AG04450 (cell line): ENCODE measurements at regions not wholly inside any gene's neighbourhood (a gene's known extent, or its start where the extent isn't known, plus 50 kb on each side); places are given as distances from the start of the nearest gene placed in this dataset.

Source experiments
- CTCF ChIA-PET: fragments of 300-600, 350-600 bp; formaldehyde crosslinking; extraction: SDS; loops from one replicate; lab custom pipeline; 2022; ENCODE audit warnings: antibody characterized with exemption, inconsistent platforms; lab: Charles Lee
- POLR2A ChIA-PET: fragments of 350-600 bp; formaldehyde crosslinking; extraction: SDS; loops from one replicate; lab custom pipeline; 2021; ENCODE audit warnings: antibody characterized with exemption, inconsistent platforms; lab: Yijun Ruan, JAX
- DNase-seq: peaks from one replicate; pipeline ENCODE4 v3.0.0-alpha.2; 2011; ENCODE audit warnings: low read depth, low spot score
- H3K27ac ChIP-seq: one replicate; pipeline ENCODE4 v1.5.1; 2012; ENCODE audit warnings: low read depth, low read length, control low read depth
- H3K27me3 ChIP-seq: one replicate; pipeline ENCODE4 v1.6.0; 2012; ENCODE audit warnings: low read length; ENCODE audit not compliant: control insufficient read depth, insufficient read depth
- H3K4me3 ChIP-seq: 2 replicates; pipeline ENCODE4 v1.5.1; 2011; ENCODE audit warnings: mild to moderate bottlenecking, low read depth, low read length, control low read depth
- H3K9me3 ChIP-seq: 2 replicates; pipeline ENCODE4 v1.5.1; 2012; ENCODE audit warnings: low read length; ENCODE audit not compliant: control insufficient read depth, insufficient read depth
- CTCF ChIP-seq: IDR thresholded peaks from 2 replicates; pipeline ENCODE4 v1.5.1; 2011; ENCODE audit warnings: low read depth, low read length, control low read depth, inconsistent platforms

- Histone ChIP-seq H3K9me3 (peaks cover 20% of the 10 kb centered on the region), H3K4me3 (no peak overlapping the region), H3K27me3 (no peaks in the 10 kb centered on the region), H3K27ac (no peak overlapping the region)
- TF ChIP-seq CTCF, result 0 out of 2 replicates have a peak, but pooled peaks have one; percentile 5
- DNase-seq, result no peak
- ChIA-PET CTCF (no interaction called here), POLR2A (no interaction called here)
Observed at GRCh38 chr10:111207500-111207899, 130.7 kb downstream of the ADRA2A start.

- Histone ChIP-seq H3K27ac (no peak overlapping the region), H3K9me3 (peaks cover 17% of the 10 kb centered on the region), H3K4me3 (no peak overlapping the region), H3K27me3 (no peaks in the 10 kb centered on the region)
- no peak for TF ChIP-seq CTCF
- CTCF ChIA-PET, result no interaction called here
- POLR2A ChIA-PET, result no interaction called here
- DNase-seq, result no peak
Observed at GRCh38 chr10:111208951-111209350, 132.1 kb downstream of the ADRA2A start.

GRCh38 chr10:111209692-111210091, 132.9 kb downstream of the ADRA2A start:
- ChIA-PET CTCF (no interaction called here), POLR2A (no interaction called here)
- Histone ChIP-seq H3K27me3 (no peaks in the 10 kb centered on the region), H3K9me3 (peaks cover 17% of the 10 kb centered on the region), H3K4me3 (no peak overlapping the region), H3K27ac (no peak overlapping the region)
- no peak for DNase-seq
- TF ChIP-seq CTCF, result no peak

GRCh38 chr10:111211241-111211640, 134.4 kb downstream of the ADRA2A start:
- no peak for DNase-seq
- H3K4me3 ChIP-seq, result no peak overlapping the region
- no peak for TF ChIP-seq CTCF
- POLR2A ChIA-PET, result no interaction called here
- CTCF ChIA-PET, result no interaction called here
- H3K27ac ChIP-seq, result no peak overlapping the region
- no peaks in the 10 kb centered on the region for H3K27me3 ChIP-seq
- peaks cover 17% of the 10 kb centered on the region for H3K9me3 ChIP-seq

- H3K27ac ChIP-seq, result no peak overlapping the region
- CTCF ChIA-PET, result no interaction called here
- DNase-seq, result no peak
Observed at GRCh38 chr10:111211706-111212105, 134.9 kb downstream of the ADRA2A start.

More at GRCh38 chr10:111211706-111212105, 134.9 kb downstream of the ADRA2A start:
- TF ChIP-seq CTCF, result no peak
- no peak overlapping the region for H3K4me3 ChIP-seq
- no peaks in the 10 kb centered on the region for H3K27me3 ChIP-seq
- peaks cover 17% of the 10 kb centered on the region for H3K9me3 ChIP-seq
- POLR2A ChIA-PET, result no interaction called here
